ENCODE measurements at regions not wholly inside any gene's neighbourhood (a gene's known extent, or its start where the extent isn't known, plus 50 kb on each side); places are given as distances from the start of the nearest gene placed in this dataset.

- no peak for TF ChIP-seq CTCF (IDR thresholded peaks at IDR 0.05; ENCODE audit: poor library complexity)
- no peak for TF ChIP-seq EZH2phosphoT487 (IDR thresholded peaks at IDR 0.05; ENCODE audit: low read depth, severe bottlenecking, unreplicated experiment)
These were observed 644.9 kb downstream of the TECRL start for GRCh38 chr4:63764400-63764799.
